GM19452 (cell line): ENCODE measurements at regions not wholly inside any gene's neighbourhood (a gene's known extent, or its start where the extent isn't known, plus 50 kb on each side); places are given as distances from the start of the nearest gene placed in this dataset.

Experiments
- ATAC-seq: cut with Tn5 transposase; IDR thresholded peaks from one replicate; pipeline ENCODE4 v1.9.1; 2021; ENCODE audit not compliant: unreplicated experiment

DNA sequence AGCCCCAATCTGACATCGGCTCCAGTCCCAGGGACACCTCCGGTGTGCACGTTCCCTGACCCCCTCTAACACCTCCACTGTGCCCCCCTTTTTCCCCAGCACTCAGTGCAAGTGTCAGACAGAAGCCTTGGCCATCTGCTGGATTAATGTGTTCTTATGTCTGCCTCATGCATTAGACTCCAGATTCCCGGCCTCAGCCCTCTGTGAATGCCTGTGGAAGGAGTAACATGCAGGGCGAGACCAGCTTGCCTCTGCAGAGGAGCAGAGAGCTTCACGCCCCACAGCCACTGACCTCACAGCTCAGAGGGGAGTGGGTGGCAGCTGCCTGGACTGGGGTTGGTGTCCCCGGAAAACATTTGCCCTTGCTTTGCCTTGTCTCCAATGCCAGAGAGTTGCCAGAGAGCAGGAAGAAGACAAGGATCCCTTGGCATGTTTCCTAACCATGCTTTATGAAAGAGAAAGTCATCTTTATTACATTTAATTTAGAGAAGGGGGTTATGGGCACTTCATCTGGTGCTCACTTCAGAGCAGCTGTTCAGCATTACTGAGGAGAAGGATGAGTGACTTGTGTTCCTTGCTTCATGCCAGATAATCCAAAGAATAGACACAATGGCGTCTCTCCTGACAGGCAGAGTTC is 91.6 kb upstream of the CXCL12 start:
- no peak for ATAC-seq

DNA sequence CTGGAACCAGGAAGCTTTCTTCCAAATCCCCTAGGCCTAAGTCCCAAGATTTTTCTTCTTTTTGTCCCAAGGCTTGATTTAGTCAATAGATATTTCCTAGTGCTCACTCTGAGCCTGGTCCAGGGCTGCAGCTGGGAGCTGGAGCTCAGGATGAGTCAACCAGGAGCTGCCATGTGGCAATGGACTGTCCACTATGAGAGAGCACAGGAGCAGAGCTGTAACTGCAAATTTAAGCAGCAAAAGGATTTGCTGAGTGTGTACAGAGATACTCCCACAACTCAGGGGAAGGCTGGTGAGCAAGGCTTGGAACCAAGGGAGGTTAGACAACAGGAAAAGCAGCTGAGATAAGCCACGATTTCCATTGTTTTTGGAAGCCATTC is 92.1 kb upstream of the CXCL12 start:
- ATAC-seq, result no peak

- no peak for ATAC-seq
Observed at GRCh38 chr10:44478040-44478439, 93.1 kb upstream of the CXCL12 start.

DNA sequence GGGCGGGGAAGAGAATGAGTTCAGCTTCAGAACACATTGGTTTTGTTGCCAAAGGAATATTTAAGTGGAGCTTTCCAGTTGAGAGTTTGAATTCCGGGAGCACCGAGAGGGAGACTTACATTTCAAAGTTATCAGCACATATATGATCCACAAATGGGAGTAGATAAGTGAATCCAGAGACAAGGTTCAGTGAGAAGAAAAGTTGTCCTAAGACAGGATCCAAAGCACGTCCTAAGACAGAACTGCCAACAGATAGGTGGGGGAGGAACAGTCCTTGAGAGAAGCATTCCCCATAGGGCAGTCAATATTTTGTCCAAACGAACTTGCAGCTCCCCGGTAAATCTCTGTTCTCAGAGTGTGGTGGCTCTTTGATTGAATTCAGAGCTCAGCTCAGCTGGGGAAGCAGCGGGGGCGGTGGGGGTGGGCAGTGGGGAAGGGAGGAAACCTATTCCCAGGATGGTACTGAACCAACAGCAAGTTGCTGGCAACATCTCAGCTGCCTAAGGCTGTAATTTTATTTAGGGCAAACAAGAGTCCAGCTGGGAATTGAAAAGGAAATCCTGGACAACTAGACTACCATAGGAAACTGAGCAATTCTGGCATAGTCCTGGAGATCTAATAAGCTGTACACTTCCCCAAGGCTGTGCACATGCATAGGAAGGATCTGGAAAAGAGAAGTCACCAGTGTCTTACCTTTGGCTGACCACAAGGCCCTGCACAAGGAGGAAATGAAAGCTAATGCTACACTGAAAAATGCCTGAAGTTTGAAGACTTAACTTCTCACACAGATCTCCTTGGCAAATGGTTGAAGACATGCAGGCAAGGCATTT is 94.2 kb upstream of the CXCL12 start:
- no peak for ATAC-seq

- no peak for ATAC-seq
Observed at GRCh38 chr10:44492678-44493077, 107.8 kb upstream of the CXCL12 start.

GRCh38 chr10:44498222-44498621 is 113.3 kb upstream of the CXCL12 start:
- no peak for ATAC-seq

DNA sequence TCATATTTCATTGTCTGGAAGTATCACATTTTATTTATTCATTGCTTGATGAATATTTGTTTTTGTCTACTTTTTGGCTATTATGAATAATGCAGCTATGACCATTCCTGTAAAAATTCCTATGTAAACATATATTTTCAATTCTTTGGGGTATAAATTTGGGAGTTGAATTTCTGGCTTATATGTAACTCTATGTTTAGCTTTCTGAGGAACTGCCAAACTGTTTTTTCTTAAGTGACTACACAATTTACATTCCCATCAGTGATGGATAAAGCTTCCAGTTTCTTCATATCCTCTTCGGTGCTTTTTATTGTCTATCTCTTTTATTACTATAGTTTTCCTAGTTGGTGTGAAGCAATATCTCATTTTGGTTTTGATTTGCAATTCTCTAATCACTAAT is 115.6 kb upstream of the CXCL12 start:
- no peak for ATAC-seq

DNA sequence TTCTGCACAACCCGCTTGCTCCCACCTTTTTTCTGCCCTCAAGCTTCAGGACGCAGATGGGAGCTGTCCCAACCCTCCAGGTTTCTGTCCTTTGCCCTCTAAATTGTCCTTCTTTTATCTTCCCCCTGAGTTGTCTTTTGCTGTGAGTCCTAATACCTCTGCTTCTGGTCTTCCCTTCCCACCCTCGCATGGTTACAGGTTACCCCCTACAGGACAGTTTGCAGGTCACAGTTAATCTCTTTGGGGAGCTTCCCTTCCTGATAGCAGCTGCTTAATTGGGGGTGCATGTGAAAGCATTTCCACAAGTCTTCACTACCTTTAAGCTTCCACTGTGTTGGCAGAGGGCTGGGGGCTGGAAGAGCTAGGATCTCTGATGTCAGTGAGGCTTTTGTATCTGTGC is 121.5 kb upstream of the CXCL12 start:
- ATAC-seq, result no peak

GRCh38 chr10:44510379-44511115 is 125.7 kb upstream of the CXCL12 start:
- ATAC-seq, result no peak

DNA sequence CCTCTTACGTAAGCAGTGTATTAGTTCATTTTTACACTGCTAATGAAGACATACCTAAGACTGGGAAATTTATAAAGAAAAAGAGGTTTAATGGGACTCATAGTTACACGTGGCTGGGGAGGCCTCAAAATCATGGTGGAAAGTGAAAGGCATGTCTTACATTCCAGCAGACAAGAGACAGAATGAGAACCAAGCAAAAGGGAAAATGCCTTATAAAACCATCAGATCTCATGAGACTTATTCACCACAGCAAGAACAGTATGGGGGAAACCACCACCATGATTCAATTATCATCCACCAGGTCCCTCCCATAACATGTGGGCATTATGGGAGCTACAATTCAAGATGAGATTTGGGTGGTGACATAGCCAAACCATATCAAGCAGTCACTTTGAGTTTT is 126.3 kb upstream of the CXCL12 start:
- no peak for ATAC-seq

DNA sequence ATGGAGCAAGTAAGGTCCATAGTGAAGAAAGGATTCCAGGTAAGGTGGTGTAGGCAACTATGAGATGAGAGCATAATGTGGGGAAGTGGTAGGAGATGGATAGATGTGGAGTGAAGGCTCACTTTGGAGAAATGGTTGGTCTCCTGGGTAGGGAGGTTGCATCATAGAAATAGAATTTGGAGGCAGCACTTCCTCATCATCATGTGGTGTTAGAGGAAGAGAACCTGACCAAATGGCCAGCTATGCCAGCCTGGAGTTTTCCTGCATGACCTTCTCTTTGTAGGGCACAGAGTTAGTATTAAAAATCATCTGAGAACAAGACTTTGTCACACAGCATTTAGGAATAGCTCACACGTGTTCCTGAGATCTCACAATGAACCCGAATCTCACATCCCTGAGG is 126.7 kb upstream of the CXCL12 start:
- ATAC-seq, result no peak

DNA sequence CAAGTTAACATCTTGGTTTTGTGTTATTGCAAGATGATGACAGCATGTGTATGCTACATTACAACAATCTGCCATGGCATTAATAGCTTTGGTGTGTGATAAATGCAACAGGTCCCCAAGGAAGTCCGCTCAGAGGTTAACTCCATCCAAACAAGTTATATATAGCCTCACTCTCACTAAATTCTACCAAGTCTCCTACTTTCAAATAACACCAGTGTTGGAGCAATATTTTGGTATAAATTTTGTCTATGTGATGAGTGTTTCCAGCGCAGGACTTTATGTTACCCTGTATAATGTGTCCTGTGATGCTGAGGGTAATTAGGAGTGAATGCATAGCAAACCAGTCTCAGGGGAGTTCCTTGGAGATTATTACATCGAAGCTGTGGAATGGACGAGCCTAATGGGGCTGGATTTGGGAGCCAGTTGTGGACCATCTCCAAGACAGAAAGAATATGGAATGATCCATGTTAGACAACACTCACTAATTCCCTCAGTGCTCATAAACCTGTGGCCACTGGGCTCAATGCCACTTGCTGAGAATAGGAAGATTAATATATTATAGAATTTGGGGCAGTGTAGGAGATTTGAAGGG is 127.6 kb upstream of the CXCL12 start:
- no peak for ATAC-seq

GRCh38 chr10:44513591-44513990 is 128.7 kb upstream of the CXCL12 start:
- ATAC-seq, result no peak

- no peak for ATAC-seq
Observed at GRCh38 chr10:44516891-44517290, 132.0 kb upstream of the CXCL12 start.

DNA sequence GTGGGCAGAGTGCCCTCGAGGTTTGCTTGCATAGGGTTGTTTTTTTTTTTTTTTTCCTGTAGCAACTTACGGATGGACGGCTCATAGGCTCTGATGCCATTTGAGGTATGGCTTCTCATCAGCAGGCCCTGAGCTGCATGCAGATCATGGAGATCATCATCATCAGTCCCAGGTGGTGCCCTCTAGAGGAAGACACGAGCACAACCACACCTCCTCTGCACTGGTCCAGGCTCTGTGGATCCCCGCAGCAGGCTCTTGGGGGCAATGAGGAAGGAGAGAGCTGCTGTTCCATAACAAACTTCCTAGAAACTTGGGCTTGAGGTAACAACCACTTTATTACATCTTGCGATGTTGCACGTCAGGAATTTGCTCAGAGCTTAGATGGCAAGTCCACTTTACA is 132.7 kb upstream of the CXCL12 start:
- ATAC-seq, result no peak

GRCh38 chr10:44519361-44519760 is 134.5 kb upstream of the CXCL12 start:
- ATAC-seq, result no peak

- no peak for ATAC-seq
Observed at GRCh38 chr10:44520651-44521050, 135.8 kb upstream of the CXCL12 start.

DNA sequence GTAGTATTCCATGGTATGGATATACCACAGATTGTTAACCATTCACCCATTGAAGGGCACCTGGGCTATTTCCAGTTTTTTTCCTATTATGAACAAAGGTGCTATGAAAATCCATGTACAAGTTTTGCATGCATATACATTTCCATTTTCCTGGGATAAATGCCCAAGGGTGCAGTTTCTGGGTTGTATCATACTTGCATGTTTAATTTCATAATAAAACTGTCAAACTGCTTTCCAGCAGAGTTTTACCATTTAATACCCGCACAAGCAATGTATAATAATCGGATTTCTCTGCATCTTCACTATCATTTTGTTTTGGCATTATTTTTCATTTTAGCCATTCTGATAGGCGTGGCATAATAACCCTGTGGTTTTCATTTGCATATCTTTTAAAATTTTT is 154.3 kb upstream of the CXCL12 start:
- no peak for ATAC-seq

- ATAC-seq, result no peak
Observed at GRCh38 chr10:44552726-44553125, 167.8 kb upstream of the CXCL12 start.

- ATAC-seq, result no peak
Observed at GRCh38 chr10:44557596-44558191, 172.8 kb upstream of the CXCL12 start.

- ATAC-seq, result no peak
Observed at GRCh38 chr10:44558521-44558920, 173.6 kb upstream of the CXCL12 start.
